Suprapubic skin (tissue), 4 donors: ENCODE measurements at regions not wholly inside any gene's neighbourhood (a gene's known extent, or its start where the extent isn't known, plus 50 kb on each side); places are given as distances from the start of the nearest gene placed in this dataset.

ENCODE experiments used
- POLR2A ChIP-seq, 2 donors: fragments of 450-650 bp; IDR thresholded peaks; one replicate each; pipeline ENCODE4 v1.6.1; 2017; ENCODE audit warnings: antibody characterized with exemption in 2 of 2, mild to moderate bottlenecking in 2 of 2, moderate library complexity in 2 of 2
- POLR2AphosphoS5 ChIP-seq, 3 donors: sonication (generic); formaldehyde crosslinking; IDR thresholded peaks; one replicate each; pipeline ENCODE4 v1.6.1; 2017; ENCODE audit warnings: antibody characterized with exemption in 3 of 3
- TF ChIP-seq, protein P1 (sequence below), 2 donors: fragments of 200-600 bp in 1 of 2; fragments of 450-650 bp in 1 of 2; sonication (generic) in 1 of 2; IDR thresholded peaks; one replicate each; pipeline ENCODE4 v1.5.1; 2016 to 2019; ENCODE audit warnings: antibody characterized with exemption in 2 of 2, mild to moderate bottlenecking in 1 of 2, moderate library complexity in 1 of 2

DNA sequence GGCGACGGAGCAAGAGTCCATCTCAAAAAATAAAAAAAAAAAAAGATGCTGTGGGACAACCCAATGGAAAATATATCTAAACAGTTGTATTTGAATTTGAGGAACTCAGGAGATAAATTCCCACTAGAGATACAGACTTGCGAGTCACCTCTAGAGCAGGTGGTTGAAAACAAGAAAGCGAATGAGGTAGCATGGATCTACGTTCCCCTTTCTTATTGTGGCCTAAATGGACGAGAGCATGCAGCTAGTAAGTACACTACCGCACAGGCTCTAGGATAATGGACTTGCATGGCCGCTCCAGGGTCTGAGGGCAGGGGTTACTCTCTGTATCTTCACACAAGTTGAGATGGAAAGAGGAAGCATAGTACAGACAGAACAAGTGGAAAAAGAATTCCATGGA lies 63.5 kb upstream of the TGFBR2 start:
- TF ChIP-seq, protein P1, sequence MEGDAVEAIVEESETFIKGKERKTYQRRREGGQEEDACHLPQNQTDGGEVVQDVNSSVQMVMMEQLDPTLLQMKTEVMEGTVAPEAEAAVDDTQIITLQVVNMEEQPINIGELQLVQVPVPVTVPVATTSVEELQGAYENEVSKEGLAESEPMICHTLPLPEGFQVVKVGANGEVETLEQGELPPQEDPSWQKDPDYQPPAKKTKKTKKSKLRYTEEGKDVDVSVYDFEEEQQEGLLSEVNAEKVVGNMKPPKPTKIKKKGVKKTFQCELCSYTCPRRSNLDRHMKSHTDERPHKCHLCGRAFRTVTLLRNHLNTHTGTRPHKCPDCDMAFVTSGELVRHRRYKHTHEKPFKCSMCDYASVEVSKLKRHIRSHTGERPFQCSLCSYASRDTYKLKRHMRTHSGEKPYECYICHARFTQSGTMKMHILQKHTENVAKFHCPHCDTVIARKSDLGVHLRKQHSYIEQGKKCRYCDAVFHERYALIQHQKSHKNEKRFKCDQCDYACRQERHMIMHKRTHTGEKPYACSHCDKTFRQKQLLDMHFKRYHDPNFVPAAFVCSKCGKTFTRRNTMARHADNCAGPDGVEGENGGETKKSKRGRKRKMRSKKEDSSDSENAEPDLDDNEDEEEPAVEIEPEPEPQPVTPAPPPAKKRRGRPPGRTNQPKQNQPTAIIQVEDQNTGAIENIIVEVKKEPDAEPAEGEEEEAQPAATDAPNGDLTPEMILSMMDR (IDR thresholded peaks at IDR 0.05) = no peak
- TF ChIP-seq POLR2A (IDR thresholded peaks at IDR 0.05) = no peak
- no peak for TF ChIP-seq POLR2AphosphoS5 (IDR thresholded peaks at IDR 0.05)
